Stomach (tissue), 4 donors: ENCODE measurements at regions not wholly inside any gene's neighbourhood (a gene's known extent, or its start where the extent isn't known, plus 50 kb on each side); places are given as distances from the start of the nearest gene placed in this dataset.

Experiments
- POLR2A ChIP-seq, 4 donors: fragments of 450-650 bp; IDR thresholded peaks; one replicate each; pipeline ENCODE4 v1.6.1; 2016; ENCODE audit warnings: antibody characterized with exemption in 4 of 4, control low read depth in 2 of 4, mild to moderate bottlenecking in 1 of 4, moderate library complexity in 1 of 4
- TF ChIP-seq, protein P1 (sequence below), 7 experiments: fragments of 450-650 bp in 4 of 7; fragments of 200-600 bp in 3 of 7; sonication (generic) in 3 of 7; IDR thresholded peaks; one replicate each; pipeline ENCODE4 v1.5.1; 2016 to 2019; ENCODE audit warnings: antibody characterized with exemption in 7 of 7, control low read depth in 2 of 7, mild to moderate bottlenecking in 1 of 7

- TF ChIP-seq, protein P1, sequence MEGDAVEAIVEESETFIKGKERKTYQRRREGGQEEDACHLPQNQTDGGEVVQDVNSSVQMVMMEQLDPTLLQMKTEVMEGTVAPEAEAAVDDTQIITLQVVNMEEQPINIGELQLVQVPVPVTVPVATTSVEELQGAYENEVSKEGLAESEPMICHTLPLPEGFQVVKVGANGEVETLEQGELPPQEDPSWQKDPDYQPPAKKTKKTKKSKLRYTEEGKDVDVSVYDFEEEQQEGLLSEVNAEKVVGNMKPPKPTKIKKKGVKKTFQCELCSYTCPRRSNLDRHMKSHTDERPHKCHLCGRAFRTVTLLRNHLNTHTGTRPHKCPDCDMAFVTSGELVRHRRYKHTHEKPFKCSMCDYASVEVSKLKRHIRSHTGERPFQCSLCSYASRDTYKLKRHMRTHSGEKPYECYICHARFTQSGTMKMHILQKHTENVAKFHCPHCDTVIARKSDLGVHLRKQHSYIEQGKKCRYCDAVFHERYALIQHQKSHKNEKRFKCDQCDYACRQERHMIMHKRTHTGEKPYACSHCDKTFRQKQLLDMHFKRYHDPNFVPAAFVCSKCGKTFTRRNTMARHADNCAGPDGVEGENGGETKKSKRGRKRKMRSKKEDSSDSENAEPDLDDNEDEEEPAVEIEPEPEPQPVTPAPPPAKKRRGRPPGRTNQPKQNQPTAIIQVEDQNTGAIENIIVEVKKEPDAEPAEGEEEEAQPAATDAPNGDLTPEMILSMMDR (IDR thresholded peaks at IDR 0.05), result no peak
- no peak for TF ChIP-seq POLR2A (IDR thresholded peaks at IDR 0.05)
Measured at GRCh38 chr14:44283836-44284235, 223.2 kb downstream of the FSCB start.
